ENCODE measurements at regions not wholly inside any gene's neighbourhood (a gene's known extent, or its start where the extent isn't known, plus 50 kb on each side); places are given as distances from the start of the nearest gene placed in this dataset.
"Not testable (repeated sequence)": the region's sequence is repeated elsewhere in the genome, so short reads cannot be mapped to it uniquely, and the experiment has no call there.

DNA sequence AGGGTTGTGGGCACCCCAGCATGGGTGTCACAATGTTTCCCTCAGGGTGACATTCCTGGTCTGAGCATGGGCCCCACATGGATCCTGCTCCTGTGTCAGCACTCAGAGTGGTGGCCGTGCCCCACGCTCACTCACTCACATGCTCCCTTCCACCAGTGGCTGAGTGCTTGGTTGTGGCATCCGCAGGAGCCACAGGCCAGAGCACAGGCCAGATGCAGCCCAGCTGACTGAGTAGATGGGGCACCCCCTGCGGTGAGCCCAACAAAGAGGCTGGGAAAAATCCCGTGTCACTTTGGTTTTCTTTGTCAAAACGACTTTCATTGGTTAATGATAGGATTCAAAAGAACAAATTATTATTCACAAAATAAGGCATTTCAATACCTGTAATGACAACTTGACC, 204.6 kb upstream of the ANXA10 start:
- intact Hi-C loops (cut with DNase I): no loop called here
- TF ChIP-seq, protein P1, sequence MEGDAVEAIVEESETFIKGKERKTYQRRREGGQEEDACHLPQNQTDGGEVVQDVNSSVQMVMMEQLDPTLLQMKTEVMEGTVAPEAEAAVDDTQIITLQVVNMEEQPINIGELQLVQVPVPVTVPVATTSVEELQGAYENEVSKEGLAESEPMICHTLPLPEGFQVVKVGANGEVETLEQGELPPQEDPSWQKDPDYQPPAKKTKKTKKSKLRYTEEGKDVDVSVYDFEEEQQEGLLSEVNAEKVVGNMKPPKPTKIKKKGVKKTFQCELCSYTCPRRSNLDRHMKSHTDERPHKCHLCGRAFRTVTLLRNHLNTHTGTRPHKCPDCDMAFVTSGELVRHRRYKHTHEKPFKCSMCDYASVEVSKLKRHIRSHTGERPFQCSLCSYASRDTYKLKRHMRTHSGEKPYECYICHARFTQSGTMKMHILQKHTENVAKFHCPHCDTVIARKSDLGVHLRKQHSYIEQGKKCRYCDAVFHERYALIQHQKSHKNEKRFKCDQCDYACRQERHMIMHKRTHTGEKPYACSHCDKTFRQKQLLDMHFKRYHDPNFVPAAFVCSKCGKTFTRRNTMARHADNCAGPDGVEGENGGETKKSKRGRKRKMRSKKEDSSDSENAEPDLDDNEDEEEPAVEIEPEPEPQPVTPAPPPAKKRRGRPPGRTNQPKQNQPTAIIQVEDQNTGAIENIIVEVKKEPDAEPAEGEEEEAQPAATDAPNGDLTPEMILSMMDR (IDR thresholded peaks at IDR 0.05): no peak
- no peak for TF ChIP-seq POLR2A (IDR thresholded peaks at IDR 0.05)
- Histone ChIP-seq H3K27ac (no peak overlapping the region), H3K4me3 (replicated peaks in 1 of 3) (no peak overlapping the region), H3K27me3 (no peaks in the 10 kb centered on the region), H3K36me3 (no peaks in the 10 kb centered on the region), H3K4me1 (no peaks in the 10 kb centered on the region), H3K9me3 (no peaks in the 10 kb centered on the region)
- WGBS, 2 donors: 93 to 94% methylated on average over 6 of the region's 6 CpGs
- no peak for DNase-seq

DNA sequence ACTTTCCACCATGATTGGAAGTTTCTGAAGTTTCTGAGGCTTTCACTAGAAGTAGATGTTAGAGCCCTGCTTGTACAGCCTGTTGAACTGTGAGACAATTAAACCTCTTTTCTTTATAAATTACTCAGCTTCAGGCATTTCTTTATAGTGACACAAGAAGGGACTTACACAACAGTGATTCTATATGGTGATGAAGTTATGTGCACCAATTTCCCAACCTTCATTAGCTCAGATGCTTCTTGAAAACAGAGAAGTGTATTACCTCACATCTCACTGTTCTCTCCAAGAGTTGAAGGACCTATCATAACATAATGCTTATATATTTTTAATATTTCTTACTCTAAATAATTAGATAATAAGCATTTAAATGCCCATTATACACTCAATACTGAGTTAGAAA, 202.1 kb upstream of the ANXA10 start:
- TF ChIP-seq, protein P1 (IDR thresholded peaks at IDR 0.05): no peak
- Histone ChIP-seq H3K9me3 (no peaks in the 10 kb centered on the region), H3K4me3 (replicated peaks in 1 of 3) (no peak overlapping the region), H3K27ac (no peak overlapping the region), H3K36me3 (no peaks in the 10 kb centered on the region), H3K27me3 (no peaks in the 10 kb centered on the region), H3K4me1 (no peaks in the 10 kb centered on the region)
- intact Hi-C loops (cut with DNase I): no loop called here
- no peak for DNase-seq

DNA sequence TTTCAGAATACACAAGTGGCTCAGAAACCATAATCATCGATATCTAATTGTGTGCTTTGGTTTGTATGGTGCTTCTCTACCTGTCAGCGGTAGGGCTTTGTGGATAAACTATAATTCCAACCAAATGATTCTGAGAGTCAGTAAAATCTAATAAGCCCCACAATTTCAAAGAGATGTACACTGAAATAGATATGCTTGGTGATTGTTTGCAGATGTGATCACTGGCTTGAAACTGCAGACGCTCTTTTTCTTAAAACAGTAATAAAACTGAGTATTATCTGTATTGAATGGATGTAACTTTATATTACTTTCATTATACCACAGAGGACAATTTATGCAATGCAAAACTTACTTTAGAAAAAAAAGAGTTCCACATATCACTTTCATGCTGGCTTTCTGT, 198.8 kb upstream of the ANXA10 start:
- Histone ChIP-seq H3K4me1 (no peaks in the 10 kb centered on the region), H3K27ac (no peak overlapping the region), H3K27me3 (no peaks in the 10 kb centered on the region), H3K4me3 (replicated peaks in 1 of 3) (no peak overlapping the region), H3K36me3 (no peaks in the 10 kb centered on the region), H3K9me3 (no peaks in the 10 kb centered on the region)
- intact Hi-C loops (cut with DNase I): no loop called here
- 88 to 91% methylated on average over 3 of the region's 3 CpGs for WGBS, 2 donors
- TF ChIP-seq, protein P1 (IDR thresholded peaks at IDR 0.05): no peak
- TF ChIP-seq POLR2A (IDR thresholded peaks at IDR 0.05): no peak
- no peak for DNase-seq

DNA sequence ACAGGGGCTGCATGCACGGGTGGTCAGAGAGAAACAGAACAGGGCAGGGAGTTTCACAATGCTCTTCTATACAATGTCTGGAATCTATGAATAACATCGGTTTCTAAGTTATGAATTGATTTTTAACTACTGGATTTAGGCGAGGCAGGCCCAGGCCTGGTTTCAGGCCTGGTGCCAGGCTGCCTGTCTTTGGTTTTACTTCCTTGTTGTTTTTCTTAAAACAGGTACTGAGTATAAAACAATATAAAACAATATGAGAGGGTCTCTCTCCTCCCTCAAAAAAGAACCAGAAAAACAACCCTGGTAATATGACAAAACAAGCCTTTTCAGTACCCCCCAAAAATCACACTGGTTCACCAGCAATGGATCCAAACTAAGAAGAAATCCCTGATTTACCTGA, 196.1 kb upstream of the ANXA10 start:
- DNase-seq; H3K9me3 ChIP-seq; H3K4me3 ChIP-seq (replicated peaks in 1 of 3); H3K4me1 ChIP-seq; H3K36me3 ChIP-seq; H3K27ac ChIP-seq; intact Hi-C loops (cut with DNase I); H3K27me3 ChIP-seq: not testable (repeated sequence)
- 39 to 44% methylated on average over 3 of the region's 3 CpGs for WGBS, 2 donors

DNA sequence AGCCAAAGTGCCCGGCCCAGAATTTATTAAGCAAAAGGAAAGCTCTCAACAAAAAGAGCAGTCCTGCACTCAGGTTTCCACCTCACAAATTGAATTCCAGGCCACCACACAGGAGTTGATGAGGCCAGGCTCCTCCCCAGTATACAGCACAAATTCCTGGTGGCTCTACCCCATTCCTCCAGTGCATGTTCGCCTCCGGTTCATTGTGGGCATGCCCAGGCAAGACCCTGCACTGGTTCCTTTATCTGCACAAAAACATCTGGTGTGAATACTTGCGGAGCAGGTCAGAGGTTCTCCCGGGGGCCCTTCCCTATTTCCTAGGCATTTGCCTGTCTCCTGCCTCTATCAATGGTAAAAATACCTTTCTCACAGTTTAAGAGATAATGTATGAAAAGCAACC, 195.2 kb upstream of the ANXA10 start:
- no peaks in the 10 kb centered on the region for H3K4me1 ChIP-seq
- TF ChIP-seq, protein P1 (IDR thresholded peaks at IDR 0.05): no peak
- TF ChIP-seq POLR2A (IDR thresholded peaks at IDR 0.05): no peak
- no peaks in the 10 kb centered on the region for H3K9me3 ChIP-seq
- intact Hi-C loops (cut with DNase I): no loop called here
- DNase-seq: no peak
- no peaks in the 10 kb centered on the region for H3K27me3 ChIP-seq
- no peak overlapping the region for H3K27ac ChIP-seq
- H3K4me3 ChIP-seq (replicated peaks in 1 of 3): no peak overlapping the region
- WGBS, 2 donors: 54 to 55% methylated on average over 5 of the region's 5 CpGs
- no peaks in the 10 kb centered on the region for H3K36me3 ChIP-seq

DNA sequence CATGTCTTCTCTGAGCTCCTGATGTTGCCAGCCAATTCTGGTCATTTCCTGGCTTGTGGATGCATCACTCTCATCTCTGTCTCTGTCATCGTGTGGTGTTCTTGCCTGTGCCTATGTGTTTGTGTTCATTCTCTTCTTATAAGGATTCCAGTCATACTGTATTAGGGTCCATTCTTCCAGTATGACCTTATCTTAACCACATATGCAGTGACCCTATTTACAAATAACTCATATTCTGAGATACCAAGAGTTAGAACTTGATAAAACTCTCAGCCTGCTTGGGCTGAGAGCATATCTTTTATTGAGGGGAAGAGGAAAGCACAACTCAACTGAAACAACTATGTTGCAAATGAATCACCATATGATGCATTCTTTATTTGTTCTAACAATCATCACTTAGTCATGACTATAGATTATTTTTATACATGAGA, 189.0 kb upstream of the ANXA10 start:
- WGBS, 2 donors: 45 to 81% methylated on average over 1 of the region's 1 CpG
- Histone ChIP-seq H3K9me3 (no peaks in the 10 kb centered on the region), H3K4me1 (no peaks in the 10 kb centered on the region), H3K4me3 (replicated peaks in 1 of 3) (no peak overlapping the region), H3K36me3 (no peaks in the 10 kb centered on the region), H3K27ac (no peak overlapping the region), H3K27me3 (no peaks in the 10 kb centered on the region)
- no peak for DNase-seq
- TF ChIP-seq, protein P1 (IDR thresholded peaks at IDR 0.05): no peak
- TF ChIP-seq POLR2A (IDR thresholded peaks at IDR 0.05): no peak
- intact Hi-C loops (cut with DNase I): no loop called here

Measured in thyroid gland (tissue), 4 donors.